DOHH2 (cell line): ENCODE measurements at regions not wholly inside any gene's neighbourhood (a gene's known extent, or its start where the extent isn't known, plus 50 kb on each side); places are given as distances from the start of the nearest gene placed in this dataset.
"Not testable (repeated sequence)": the region's sequence is repeated elsewhere in the genome, so short reads cannot be mapped to it uniquely, and the experiment has no call there.

ENCODE experiments used
- H3F3A ChIP-seq: fragments of 200-600 bp; sonication (generic), shearing (Covaris generic); 2 replicates; pipeline ENCODE4 v1.6.0; 2016; ENCODE audit warnings: antibody characterized with exemption, mild to moderate bottlenecking; ENCODE audit not compliant: control insufficient read depth, insufficient read depth
- H3K27ac ChIP-seq: fragments of 200-600 bp; sonication (generic); 2 replicates; pipeline ENCODE4 v1.5.1; 2014; ENCODE audit warnings: low read depth, mild to moderate bottlenecking, low read length, moderate library complexity
- H3K27me3 ChIP-seq: fragments of 200-600 bp; sonication (generic); 2 replicates; pipeline ENCODE4 v1.6.1; 2014; ENCODE audit warnings: mild to moderate bottlenecking, low read length, mixed read lengths; ENCODE audit not compliant: control insufficient read depth
- H3K36me3 ChIP-seq: fragments of 200-600 bp; sonication (generic); 2 replicates; pipeline ENCODE4 v1.6.1; 2014; ENCODE audit warnings: mild to moderate bottlenecking, low read length, moderate library complexity, mixed read lengths; ENCODE audit not compliant: control insufficient read depth
- H3K4me1 ChIP-seq: fragments of 200-600 bp; sonication (generic); 2 replicates; pipeline ENCODE4 v1.6.1; 2014; ENCODE audit warnings: mild to moderate bottlenecking, low read length, mixed read lengths; ENCODE audit not compliant: control insufficient read depth
- H3K4me2 ChIP-seq: fragments of 200-600 bp; sonication (generic); 2 replicates; pipeline ENCODE4 v1.6.0; 2014; ENCODE audit warnings: mild to moderate bottlenecking, low read length, moderate library complexity
- H3K4me3 ChIP-seq: fragments of 200-600 bp; sonication (generic); 2 replicates; pipeline ENCODE4 v1.5.1; 2014; ENCODE audit warnings: mild to moderate bottlenecking, low read length, mixed read lengths
- H3K79me2 ChIP-seq: fragments of 200-600 bp; sonication (generic); 2 replicates; pipeline ENCODE4 v1.6.1; 2014; ENCODE audit warnings: mild to moderate bottlenecking, low read length, mixed read lengths; ENCODE audit not compliant: control insufficient read depth
- H3K9me2 ChIP-seq: fragments of 200-600 bp; sonication (generic); replicated peaks from 2 replicates; pipeline ENCODE4 v1.6.1; 2014; ENCODE audit warnings: mild to moderate bottlenecking, low read length, mixed read lengths; ENCODE audit not compliant: control insufficient read depth
- H3K9me3 ChIP-seq: fragments of 200-600 bp; sonication (generic); 2 replicates; pipeline ENCODE4 v1.6.1; 2014; ENCODE audit warnings: antibody characterized with exemption, low read length, mixed read lengths; ENCODE audit not compliant: control insufficient read depth, insufficient read depth
- H4K20me1 ChIP-seq: fragments of 200-600 bp; sonication (generic); 2 replicates; pipeline ENCODE4 v1.6.0; 2014; ENCODE audit warnings: low read depth, mild to moderate bottlenecking, antibody characterized with exemption, low read length, moderate library complexity; ENCODE audit not compliant: control insufficient read depth, insufficient read depth
- EZH2phosphoT487 ChIP-seq: fragments of 200-600 bp; sonication (generic); IDR thresholded peaks from 2 replicates; pipeline ENCODE4 v1.6.1; 2017; ENCODE audit warnings: borderline replicate concordance, mild to moderate bottlenecking, antibody characterized with exemption, low read length, moderate library complexity, mixed read lengths
- TF ChIP-seq, protein P1 (sequence below): fragments of 200-600 bp; sonication (generic); IDR thresholded peaks from one replicate; pipeline ENCODE4 v1.5.1; 2014; ENCODE audit warnings: antibody characterized with exemption, mild to moderate bottlenecking, low read depth, low read length; ENCODE audit not compliant: poor library complexity, severe bottlenecking

DNA sequence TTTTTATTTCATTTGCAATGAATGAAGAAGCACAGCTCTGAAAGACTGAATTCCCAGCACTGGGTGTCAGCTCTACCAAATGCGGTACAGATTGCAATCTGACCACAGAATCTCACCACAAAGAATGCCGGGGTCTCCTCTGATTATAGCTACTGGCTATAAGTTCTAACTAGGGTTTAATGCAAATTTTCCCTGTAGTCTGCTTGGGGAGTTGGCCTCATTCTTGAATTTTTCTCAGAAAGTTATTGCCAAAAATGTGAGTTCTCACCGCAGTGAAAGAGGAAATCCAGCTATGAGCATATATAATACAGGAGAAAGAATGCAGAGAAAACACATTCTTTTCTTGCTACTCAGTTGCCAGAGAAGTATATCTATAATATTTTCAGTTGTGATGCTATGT is 1255.7 kb upstream of the LRRTM3 start:
- Histone ChIP-seq H3K27me3 (no peaks in the 10 kb centered on the region), H3K36me3 (no peaks in the 10 kb centered on the region), H3K4me2 (no peak overlapping the region), H3K4me3 (no peak overlapping the region), H4K20me1 (no peaks in the 10 kb centered on the region), H3K4me1 (no peaks in the 10 kb centered on the region), H3K9me3 (no peaks in the 10 kb centered on the region), H3F3A (no peaks in the 10 kb centered on the region), H3K79me2 (no peaks in the 10 kb centered on the region), H3K9me2 (no peaks in the 10 kb centered on the region), H3K27ac (no peak overlapping the region)
- TF ChIP-seq, protein P1, sequence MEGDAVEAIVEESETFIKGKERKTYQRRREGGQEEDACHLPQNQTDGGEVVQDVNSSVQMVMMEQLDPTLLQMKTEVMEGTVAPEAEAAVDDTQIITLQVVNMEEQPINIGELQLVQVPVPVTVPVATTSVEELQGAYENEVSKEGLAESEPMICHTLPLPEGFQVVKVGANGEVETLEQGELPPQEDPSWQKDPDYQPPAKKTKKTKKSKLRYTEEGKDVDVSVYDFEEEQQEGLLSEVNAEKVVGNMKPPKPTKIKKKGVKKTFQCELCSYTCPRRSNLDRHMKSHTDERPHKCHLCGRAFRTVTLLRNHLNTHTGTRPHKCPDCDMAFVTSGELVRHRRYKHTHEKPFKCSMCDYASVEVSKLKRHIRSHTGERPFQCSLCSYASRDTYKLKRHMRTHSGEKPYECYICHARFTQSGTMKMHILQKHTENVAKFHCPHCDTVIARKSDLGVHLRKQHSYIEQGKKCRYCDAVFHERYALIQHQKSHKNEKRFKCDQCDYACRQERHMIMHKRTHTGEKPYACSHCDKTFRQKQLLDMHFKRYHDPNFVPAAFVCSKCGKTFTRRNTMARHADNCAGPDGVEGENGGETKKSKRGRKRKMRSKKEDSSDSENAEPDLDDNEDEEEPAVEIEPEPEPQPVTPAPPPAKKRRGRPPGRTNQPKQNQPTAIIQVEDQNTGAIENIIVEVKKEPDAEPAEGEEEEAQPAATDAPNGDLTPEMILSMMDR = no peak
- no peak for TF ChIP-seq EZH2phosphoT487

DNA sequence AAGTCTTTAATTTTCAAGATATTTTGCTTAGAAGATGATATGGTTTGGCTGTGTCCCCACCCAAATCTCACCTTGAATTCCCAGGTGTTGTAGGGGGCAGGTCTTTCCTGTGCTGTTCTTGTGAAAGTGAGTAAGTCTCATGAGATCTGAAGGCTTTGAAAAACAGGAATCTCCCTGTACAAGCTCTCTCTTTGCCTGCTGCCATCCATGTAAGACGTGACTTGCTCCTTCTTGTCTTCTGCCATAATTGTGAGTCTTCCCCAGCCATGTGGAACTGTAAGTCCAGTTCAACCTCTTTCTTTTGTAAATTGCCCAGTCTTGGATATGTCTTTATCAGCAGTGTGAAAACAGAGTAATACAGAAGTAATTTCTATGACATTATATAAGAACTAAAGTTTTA is 1255.2 kb upstream of the LRRTM3 start:
- not testable (repeated sequence) for H3K9me3 ChIP-seq, H3K79me2 ChIP-seq, H3K36me3 ChIP-seq, H3F3A ChIP-seq, H3K27ac ChIP-seq, H3K4me1 ChIP-seq, H3K4me3 ChIP-seq, H3K9me2 ChIP-seq, H3K4me2 ChIP-seq, H4K20me1 ChIP-seq, H3K27me3 ChIP-seq

DNA sequence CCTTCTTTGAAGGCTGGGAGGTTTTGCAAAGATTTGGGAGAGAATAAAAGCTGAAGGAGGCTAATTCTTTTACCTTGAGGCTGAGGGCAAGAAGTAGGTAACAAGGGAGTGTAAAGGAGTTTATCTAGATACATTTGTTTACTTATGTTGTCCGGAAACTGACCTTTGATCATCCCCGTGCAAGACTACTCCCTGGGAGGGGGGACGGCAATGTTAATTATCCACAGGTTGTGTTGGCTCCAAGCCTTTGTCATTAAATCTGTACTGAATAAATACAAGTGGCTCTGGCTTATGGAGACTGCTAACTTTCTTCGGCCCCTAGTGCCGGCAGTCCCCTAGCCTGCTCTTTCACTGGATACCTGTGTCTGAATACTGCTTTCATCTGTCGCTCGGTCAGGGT is 1250.6 kb upstream of the LRRTM3 start:
- Histone ChIP-seq H3K36me3 (no peaks in the 10 kb centered on the region), H3K9me2 (no peaks in the 10 kb centered on the region), H3K27me3 (no peaks in the 10 kb centered on the region), H3K79me2 (no peaks in the 10 kb centered on the region), H3K4me1 (no peaks in the 10 kb centered on the region), H3K4me3 (no peak overlapping the region), H3K27ac (no peak overlapping the region), H3K9me3 (no peaks in the 10 kb centered on the region), H3F3A (no peaks in the 10 kb centered on the region), H3K4me2 (no peak overlapping the region), H4K20me1 (no peaks in the 10 kb centered on the region)
- no peak for TF ChIP-seq EZH2phosphoT487
- TF ChIP-seq, protein P1 = no peak

DNA sequence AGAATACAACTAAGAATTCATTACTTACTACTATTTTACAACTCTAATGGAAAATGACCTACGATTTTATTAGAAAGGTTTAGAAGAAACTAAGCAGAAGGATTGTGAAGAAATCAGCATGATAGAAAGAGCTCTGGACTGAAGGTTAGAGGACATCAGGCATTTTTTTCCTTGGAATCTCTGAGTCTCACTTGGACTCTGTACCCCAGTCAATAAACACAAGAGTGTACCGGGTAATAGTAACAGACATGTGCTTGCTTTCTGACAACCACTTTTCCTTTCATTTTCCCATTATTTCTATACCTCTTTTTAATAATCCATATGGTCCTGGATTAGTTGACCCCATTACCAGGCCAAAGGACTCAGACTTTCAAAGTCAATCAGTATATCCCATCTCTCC is 1240.9 kb upstream of the LRRTM3 start:
- H3K4me2 ChIP-seq = no peak overlapping the region
- H3K36me3 ChIP-seq = no peaks in the 10 kb centered on the region
- TF ChIP-seq, protein P1 = no peak
- no peak for TF ChIP-seq EZH2phosphoT487
- no peaks in the 10 kb centered on the region for H3K4me1 ChIP-seq
- no peaks in the 10 kb centered on the region for H4K20me1 ChIP-seq
- H3F3A ChIP-seq = no peaks in the 10 kb centered on the region
- H3K27me3 ChIP-seq = no peaks in the 10 kb centered on the region
- no peak overlapping the region for H3K27ac ChIP-seq
- H3K9me3 ChIP-seq = no peaks in the 10 kb centered on the region
- no peak overlapping the region for H3K4me3 ChIP-seq
- no peaks in the 10 kb centered on the region for H3K9me2 ChIP-seq
- H3K79me2 ChIP-seq = no peaks in the 10 kb centered on the region
